HG02840 (cell line): ENCODE measurements at regions not wholly inside any gene's neighbourhood (a gene's known extent, or its start where the extent isn't known, plus 50 kb on each side); places are given as distances from the start of the nearest gene placed in this dataset.
"Not testable (repeated sequence)": the region's sequence is repeated elsewhere in the genome, so short reads cannot be mapped to it uniquely, and the experiment has no call there.

ENCODE experiments used
- ATAC-seq: cut with Tn5 transposase; IDR thresholded peaks from one replicate; pipeline ENCODE4 v1.9.1; 2021; ENCODE audit warnings: mild to moderate bottlenecking, moderate library complexity, moderate number of reproducible peaks; ENCODE audit not compliant: unreplicated experiment, low FRiP score

DNA sequence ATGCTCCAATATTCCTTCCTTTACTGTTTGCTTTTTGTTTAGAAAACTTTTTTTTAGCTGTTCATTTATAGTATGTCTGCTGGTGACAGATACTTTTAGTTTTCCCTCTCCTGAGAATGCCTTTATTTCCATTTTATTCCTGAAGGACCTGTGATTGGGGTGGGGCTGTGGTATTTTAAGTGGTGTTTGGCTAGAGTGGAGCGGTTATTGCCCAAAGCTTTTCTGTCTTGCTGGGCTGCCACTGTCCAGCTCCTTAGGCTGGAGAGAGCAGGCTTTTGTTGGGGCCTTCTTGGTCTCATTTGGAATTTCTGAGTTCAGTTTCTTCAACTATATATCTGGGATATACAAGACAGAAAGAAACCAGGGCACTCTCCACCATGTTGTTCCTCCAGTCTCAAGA is 160.0 kb upstream of the PLGLB2 start:
- ATAC-seq: not testable (repeated sequence)

DNA sequence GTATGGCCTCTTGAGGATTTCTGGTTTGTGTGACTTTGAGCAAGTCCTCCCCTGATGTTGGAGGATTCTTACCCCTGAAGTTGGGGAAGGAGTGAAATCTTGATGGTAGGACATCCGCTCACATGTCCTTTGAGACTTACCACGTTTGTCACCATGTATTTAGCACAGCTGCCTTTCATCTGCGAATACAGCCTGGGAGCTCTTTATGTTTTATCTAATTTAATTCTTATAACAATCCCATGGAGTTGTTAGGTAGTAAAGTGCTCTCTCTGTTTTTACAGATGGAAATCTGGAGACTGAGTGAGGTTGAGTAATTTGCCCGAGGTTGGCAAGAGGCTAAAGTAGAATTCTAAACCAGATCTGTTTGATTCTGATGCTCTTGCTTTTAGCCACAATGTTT is 154.9 kb upstream of the PLGLB2 start:
- not testable (repeated sequence) for ATAC-seq

DNA sequence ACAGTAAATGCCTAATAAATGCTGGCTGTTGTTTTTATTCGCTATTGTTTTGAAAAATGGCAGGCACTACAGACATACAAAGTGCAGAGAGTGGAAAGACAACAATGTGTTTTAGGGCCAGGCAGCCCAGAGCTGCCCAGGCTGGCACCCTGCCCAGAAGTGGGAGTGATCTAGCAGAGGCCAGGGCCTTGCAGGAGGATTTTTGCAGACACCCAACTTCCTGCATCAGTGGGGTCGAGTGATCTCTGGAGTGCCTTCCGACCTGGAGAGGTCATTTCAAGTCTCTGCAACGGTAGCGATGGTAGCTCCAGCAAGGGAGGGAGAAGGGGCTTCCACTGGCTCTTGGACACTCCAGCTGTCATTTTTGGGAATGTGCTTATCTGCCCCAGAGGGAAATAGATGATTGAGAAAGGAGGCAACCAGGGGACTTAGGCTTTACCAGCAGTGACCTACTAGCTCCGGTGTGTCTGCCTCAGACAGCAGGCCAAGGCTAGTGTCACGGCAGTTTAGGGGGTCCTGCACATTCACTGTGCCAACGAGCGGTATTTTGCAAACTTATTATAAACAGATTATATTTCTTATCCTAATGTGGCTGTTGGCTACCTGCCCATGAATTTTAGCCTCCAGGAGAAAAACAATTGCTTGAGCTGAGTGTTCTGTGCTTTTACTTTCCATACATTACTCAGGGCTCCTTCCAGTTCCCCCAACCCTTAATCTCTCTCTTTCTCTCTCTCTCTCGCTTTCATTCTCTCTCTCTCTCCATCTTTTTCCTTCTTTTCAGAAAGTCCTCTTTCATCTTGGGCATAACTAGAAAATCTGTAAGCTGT is 153.9 kb upstream of the PLGLB2 start:
- not testable (repeated sequence) for ATAC-seq

DNA sequence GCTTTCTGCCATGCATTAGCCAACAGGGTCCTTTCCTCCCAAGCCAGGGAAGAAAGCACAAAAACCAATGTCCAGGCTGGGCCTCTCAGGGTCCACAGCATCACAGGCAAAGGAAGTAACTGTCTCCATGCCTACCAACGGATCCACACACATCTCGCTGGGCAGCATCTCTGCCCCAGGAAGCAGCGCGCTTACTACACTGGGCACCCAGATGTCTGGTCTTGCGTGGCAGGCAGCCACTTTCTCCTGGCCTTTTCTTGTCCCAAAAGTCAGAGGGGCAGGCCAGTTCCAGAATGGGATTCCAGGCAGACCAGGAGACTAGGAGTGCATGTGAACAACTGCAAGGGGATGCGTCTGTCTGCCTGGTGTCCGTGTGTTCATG is 153.3 kb upstream of the PLGLB2 start:
- ATAC-seq: not testable (repeated sequence)

DNA sequence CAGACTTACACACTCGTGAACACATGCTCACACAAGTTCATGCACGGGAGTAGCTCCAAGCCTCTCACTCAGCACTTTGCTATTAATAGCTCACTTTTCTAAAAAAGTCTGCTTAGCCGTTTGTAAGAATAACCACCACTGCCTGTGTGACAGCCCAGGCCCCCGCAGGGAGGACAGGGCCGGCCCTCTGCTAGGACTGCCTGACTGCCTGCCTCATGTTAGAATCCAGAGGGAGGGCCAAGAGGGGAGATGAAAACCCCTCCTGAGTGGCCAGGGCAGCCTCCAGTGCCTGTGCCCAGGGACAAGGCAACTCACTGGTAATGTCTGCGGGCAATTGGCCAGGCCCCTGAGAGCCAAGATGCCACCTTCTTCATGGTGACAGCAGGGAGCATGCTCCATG is 152.9 kb upstream of the PLGLB2 start:
- not testable (repeated sequence) for ATAC-seq

DNA sequence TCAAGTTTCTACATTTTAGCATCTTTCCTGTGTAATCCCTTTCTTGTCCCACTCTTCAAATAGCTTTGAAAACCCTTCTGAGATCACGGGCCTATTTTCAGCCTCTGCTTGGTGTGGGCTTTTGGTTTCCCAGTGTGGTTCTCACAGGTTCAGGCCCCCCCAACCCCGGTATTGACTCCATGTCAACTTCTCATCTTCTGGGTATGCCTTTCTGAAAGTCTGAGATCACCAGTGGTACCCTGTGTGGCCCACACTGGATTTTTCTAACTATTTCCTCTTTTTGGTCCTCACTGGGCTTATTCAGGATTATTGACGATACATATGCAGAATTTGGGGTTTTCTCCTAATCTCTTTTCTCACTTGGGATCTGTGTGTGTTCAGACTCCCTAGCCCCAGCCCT is 146.9 kb upstream of the PLGLB2 start:
- not testable (repeated sequence) for ATAC-seq

DNA sequence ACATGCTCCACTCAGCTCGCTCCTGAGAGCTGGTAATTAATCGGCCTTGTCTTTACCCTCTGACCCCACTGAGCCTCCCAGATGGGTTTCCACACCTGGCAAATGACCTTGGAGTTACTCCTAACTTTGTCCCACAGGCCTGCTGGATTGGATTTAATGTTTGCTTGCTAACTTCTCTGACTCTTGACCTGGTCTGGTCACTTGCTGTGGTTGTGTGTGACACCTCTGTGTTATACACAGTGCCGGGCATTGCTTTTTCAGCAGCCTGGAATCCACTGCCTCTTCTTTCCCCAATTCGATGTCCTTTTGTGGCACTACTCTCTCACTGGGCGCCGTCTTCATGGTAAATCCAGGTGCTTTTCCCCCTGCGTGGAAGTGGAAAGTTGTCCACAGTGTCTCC is 145.8 kb upstream of the PLGLB2 start:
- ATAC-seq: not testable (repeated sequence)

DNA sequence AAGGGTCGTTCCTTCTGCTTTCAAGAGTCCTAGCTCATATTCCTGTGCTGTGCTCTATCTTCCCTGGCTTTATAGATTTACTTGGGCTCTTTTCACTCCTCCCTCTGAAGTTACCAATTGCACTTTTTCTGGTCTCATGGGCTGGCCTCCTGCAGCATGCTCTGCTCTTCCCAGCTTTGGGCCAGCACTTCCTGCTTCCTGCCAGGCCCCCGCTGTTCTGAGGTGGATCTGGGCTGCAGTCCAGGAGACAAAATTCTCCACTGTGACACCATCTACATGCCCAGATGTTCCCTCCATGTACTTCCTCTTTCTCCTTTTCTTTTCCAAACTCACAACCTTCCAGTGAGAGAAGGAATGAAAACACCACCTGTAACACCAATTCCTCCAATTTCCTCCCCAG is 145.2 kb upstream of the PLGLB2 start:
- not testable (repeated sequence) for ATAC-seq

DNA sequence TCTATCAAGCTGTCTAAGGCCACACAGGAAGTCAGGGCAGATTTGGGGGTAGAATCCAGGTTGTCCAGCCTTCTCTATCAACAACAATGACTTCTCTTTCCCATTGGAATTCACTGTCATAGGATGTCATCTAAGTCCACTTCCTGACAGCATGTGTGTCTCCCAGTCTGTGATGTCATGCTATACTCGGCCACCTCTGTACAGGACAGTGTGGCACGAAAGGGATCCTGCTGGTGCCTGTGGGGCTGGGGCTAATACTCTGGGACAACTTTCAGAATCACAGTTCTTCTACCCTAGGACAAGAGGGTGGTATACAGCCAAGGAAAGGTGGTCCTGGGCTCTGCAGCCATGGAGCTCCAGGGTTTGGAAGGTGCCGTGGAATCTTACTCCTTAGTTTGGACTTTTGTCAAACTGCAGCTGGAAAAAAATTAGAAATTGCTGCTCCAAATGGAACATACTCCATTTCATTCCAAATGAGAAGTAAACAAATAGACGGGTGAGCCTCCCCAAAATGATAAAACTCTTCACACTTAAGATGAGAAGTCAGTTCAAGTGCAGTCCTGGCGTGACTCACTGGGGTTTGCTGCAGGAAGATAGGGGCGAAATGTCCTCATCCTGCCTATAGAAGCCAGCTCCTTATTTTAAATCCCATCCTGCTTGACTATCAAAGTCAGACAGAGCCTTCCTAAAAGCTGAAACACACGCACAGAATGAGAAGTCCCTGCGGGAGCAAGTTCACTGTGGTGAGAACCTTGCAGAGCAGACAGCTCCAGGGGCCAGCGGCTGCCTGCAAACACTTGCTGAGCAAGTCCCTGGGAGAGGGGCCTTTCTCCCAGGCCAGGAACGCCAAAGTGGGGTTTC is 144.2 kb upstream of the PLGLB2 start:
- not testable (repeated sequence) for ATAC-seq

DNA sequence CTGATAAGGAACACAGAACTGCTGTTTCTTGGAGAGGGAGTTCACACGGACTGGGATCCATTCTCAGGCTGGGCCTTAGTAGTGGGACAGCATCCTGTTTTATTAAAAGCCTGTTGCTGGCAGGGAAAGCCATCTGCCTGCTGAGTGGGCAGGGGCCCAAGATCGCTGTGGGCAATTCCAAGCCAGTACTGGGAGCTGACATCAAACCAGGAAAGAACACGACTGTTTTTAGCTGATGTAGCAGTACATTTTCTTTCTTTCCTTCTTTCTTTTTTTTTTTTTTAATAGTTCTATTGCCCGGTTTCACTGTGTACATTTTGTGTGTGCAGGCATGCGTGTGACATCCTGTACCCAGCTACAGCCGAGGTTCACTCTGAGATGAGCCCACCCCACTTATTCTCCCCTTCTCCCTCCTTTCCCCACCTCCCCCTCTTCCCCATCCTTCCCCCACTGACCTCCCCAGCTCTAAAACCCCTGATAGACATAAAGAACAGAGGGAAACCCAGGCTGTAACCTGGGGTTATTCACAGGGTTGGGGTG is 143.5 kb upstream of the PLGLB2 start:
- ATAC-seq: not testable (repeated sequence)

DNA sequence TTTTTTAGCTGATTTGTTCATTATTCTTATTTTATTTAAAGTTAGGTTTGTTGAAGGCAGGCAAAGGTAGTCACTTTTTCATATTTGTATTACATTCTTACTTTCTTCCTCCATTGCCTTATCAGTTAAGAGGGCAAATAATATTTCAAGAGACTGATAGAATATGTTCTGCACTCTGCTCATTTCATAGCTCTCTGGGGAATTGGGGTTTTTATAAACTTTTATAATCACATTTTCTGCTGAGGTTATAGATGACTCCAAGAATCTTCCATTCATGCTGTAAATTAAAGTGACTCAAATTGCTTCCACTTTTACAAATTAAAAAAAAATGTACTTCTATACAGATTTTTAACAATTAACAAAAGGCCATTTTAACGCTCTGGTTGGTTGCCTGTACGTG is 142.9 kb upstream of the PLGLB2 start:
- not testable (repeated sequence) for ATAC-seq

DNA sequence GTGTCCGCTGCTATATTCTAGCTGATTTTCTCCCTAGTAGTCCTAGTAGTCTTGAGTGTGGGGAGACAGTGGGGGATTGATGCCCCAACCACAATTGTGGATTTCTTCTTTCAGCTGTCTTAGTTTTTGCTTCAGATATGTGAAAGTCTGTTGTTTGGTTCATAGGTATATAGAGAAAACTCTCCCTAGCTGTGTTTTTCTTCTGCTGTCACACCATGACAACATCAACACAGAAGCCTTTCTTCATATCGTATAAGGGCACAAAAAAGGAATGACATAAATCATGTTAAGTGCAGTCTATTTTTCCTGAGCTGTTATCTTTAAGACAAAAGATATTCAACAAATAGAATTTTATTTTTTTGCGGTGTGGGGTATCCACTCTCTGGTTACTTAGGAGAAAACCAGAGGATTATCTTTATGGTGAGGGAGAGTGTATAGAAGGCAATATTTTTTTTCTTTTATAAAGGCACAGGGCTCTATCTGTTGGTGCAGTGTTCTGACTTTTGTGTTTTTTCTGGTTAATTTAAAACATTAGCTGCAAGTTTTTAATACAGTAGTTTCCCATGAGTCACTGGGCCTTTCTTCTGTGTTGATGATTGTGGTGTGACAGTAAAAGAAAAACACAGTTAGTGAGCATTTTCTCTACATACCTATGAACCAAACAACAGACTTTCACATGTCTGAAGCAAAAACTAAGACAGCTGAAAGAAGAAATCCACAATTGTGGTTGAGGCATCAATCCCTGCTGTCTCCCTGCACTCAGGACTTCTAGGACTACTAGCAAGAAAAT is 139.3 kb upstream of the PLGLB2 start:
- not testable (repeated sequence) for ATAC-seq

DNA sequence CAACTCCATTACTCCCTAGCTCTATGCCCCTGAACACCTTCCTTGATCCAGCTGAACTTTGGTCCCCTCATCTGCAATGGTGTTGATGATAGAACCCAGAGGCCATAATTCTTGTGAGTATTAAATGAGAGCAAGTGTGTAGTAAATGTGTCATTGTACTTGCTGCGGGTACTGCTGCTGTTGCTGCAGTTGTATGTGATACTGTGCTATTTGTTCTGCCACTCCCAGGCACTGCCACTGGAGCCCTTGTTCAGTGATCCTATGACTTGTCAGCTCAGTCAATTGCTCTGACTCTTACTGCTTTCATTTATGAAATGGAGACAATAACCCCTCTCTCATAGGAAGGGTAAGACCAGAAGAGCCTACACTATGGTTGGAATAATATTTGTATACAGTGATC is 136.9 kb upstream of the PLGLB2 start:
- ATAC-seq: not testable (repeated sequence)

DNA sequence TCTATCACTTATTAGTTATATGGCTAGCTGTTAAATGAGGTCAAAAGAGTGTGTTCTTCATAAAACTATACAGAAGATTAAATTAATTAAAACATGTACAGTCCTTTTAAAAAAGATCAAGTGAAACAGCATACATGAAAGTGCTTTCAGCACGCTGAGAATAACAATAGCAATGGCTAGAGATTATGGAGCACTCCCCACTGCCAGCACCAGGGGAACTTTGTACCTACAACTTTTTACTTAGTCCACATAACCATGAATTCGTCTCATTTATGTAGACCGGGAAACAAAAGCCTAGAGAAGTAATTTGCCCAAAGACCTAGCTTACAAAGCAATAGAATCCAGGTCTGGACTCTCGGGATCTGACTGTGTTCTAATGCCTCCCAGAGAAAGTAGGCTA is 136.5 kb upstream of the PLGLB2 start:
- ATAC-seq: not testable (repeated sequence)

DNA sequence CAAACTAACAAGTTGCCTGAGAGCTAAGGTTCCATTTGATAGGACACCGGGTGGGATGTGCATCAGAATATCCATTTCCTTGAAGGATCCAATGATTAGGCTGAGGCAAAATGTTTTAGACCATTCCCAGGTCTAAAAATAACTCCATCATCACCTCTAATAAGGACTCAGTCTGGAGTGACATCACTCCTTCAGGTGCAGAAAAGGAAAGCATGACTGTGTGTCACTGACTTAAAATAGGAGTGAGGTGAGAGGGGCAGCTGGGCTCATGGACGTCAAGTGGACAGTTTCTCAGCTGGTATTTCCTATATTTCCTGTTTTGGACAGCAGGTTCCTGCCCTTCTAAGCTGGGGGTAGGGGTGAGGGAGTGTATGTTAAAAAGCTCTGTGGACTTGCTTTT is 135.9 kb upstream of the PLGLB2 start:
- not testable (repeated sequence) for ATAC-seq

DNA sequence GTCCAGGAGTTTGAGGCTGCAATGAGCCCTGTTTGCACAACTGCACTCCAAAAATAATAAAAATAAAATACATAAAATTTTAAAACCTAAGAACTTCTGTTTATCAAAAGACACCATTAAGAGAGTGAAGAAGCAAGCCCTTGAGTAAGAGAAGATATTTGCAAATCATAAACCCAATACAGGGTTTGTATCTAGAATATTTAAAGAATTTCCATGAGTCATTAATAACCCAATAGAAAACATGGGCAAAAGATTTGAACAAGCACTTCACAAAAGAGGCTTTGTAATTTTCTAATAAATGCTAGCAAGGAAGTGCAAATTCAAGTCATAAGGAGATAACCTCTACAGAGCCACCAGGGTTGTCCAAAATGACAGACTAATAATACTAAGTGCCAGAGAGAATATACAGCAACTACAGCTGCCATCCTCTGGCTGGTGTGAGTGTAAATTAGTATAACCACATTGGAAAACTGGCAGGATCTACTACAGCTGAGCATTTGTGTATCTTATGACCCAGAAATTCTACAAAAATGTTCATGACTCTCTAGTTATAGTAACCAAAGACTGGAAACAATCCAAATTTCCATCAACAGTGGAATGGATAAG is 133.0 kb upstream of the PLGLB2 start:
- not testable (repeated sequence) for ATAC-seq

DNA sequence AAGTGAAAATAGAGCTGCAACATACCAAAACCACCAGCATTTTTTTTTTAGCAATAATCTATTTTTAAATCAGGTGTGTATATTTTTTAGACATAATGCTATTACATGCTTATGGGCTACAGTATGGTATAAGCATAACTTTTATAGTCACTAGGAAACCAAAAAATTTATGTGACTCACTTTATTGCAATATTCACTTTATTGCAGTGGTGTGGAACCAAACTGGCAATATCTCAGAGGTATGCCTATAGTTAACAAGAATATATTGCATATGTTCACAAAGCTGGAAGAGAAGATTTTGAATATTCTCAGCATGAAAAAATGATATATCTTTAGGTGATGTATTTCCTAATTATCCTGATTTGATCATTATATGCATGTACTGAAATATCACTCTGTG is 128.8 kb upstream of the PLGLB2 start:
- ATAC-seq: not testable (repeated sequence)

DNA sequence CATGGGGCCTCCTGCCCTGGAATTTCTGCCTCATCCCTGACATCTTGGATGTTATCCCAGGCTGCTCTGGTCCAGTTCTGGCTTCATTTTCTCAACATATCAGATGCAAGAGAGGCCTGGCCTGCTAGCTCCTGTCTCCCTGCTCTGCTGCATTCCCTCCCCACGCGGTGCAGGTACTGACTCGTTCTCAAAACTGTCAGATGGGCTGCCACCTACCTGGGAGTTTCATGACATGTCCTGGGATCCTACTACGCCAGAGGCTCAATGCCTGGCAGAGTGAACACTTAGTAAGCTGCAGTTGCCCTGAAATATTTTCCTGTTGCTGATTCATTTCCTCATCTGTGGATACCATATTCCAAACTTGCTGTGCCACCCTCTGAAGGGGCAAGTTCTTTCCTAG is 126.7 kb upstream of the PLGLB2 start:
- ATAC-seq: not testable (repeated sequence)

DNA sequence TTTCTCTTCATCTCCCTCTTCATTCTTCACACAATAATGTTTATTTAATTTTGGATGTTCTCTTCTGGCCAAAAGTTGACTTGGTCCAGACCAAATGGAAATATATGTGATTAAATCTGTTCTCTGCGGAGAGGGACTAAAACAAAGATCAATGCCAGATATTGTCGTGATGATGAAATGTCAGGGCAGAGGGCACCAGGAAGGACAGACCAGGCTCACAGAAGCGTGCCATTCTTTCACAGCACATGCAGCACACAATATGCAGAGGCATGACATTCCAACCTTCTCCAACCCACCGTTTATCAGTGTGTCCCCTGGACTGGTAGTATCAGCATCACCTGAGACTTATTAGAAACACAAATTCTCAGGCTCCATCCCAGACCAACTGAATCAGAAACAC is 125.2 kb upstream of the PLGLB2 start:
- ATAC-seq: not testable (repeated sequence)
